GM18951 (cell line): ENCODE measurements at regions not wholly inside any gene's neighbourhood (a gene's known extent, or its start where the extent isn't known, plus 50 kb on each side); places are given as distances from the start of the nearest gene placed in this dataset.

Experiments used
- POLR2A ChIP-seq: IDR thresholded peaks from 4 replicates; pipeline ENCODE4 v1.6.1; 2011; ENCODE audit warnings: mild to moderate bottlenecking; ENCODE audit not compliant: insufficient read length, insufficient read depth; ENCODE audit errors: extremely low read depth
- in situ Hi-C: fragments of 300-500 bp; cut with MboI; formaldehyde crosslinking; loops from one replicate; pipeline ENCODE4 v1.12.0; 2022; ENCODE audit warnings: low sequenced_read_pairs, mixed read lengths, inconsistent platforms; ENCODE audit not compliant: unreplicated experiment

DNA sequence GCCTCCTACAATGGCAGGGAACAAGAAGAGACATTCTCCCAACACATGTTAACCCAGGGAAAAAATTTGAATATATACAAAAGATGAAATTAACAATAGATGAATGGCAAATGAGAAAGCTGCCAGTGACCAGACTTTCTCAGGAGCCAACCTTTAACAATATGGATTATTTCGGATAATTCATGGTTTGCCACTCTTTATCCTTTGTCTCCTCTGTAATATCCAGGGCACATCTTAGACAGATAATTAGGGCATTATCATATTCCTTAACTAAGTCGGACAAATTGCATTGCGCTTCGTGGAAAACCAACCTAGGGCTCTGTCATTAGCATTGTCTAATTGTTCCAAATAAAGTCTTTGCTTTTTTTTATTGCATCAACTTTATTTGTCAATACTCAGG lies 97.3 kb downstream of the CDCA7 start:
- TF ChIP-seq POLR2A = no peak
- in situ Hi-C loops = no loop called here

DNA sequence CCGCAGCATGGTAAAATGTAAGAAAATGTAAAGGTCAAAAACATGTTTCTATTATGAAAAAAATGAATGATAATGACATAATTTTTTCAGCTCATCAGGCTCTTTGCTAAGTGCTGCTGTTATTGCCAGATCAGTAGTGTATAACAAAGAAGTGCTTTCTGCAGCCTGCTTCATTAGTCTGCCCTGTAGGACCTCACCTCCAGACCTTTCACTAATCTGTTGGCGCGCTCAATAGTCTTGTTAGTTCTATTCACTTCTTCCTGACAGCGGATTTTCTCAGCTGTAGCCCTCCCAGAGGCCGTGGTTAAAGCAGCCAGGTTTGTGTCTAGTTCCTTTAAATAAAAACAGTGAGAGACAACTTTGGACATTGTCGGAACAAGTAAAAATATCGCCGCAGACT lies 97.7 kb downstream of the CDCA7 start:
- no peak for TF ChIP-seq POLR2A
- in situ Hi-C loops = no loop called here

DNA sequence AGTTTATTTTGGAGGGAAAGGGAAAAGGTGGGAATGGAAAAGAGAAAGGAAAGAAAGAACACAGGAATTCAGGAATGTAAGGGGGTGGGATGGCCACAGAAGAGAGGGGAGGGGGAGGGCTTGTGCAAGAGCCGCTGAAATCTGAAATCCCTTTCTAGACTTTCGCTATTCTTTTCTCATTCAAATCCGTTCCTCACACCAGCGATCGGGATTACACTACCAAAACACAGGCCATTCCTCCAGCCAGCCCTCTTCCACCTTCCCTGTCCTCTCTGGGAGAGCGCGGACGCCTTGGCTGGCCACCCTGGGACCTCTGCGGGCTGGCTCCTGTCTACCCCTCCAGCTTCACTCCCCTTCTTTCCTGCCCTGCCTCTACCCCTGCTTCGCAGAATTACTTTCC lies 102.3 kb downstream of the CDCA7 start:
- in situ Hi-C loops = no loop called here
- no peak for TF ChIP-seq POLR2A

DNA sequence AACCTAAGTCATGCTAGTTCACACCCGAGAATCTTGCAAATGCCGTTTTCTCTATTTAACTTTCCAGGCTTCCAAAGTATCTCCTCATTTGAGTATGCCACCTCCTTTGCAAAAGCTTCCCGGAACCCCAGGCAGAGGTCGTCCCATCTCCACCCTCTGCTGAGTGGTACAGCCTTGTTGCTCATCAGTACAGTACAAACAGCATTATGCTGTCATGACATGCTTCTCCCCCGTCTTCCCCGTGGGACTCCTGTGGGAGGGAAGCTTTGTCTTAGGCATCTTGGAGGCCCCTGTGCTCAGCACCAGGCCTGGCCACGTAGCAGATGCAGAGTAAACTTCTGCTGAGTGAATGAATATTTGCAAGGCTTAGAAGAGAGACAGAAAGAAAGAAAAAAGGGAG lies 102.7 kb downstream of the CDCA7 start:
- no peak for TF ChIP-seq POLR2A
- in situ Hi-C loops = no loop called here

DNA sequence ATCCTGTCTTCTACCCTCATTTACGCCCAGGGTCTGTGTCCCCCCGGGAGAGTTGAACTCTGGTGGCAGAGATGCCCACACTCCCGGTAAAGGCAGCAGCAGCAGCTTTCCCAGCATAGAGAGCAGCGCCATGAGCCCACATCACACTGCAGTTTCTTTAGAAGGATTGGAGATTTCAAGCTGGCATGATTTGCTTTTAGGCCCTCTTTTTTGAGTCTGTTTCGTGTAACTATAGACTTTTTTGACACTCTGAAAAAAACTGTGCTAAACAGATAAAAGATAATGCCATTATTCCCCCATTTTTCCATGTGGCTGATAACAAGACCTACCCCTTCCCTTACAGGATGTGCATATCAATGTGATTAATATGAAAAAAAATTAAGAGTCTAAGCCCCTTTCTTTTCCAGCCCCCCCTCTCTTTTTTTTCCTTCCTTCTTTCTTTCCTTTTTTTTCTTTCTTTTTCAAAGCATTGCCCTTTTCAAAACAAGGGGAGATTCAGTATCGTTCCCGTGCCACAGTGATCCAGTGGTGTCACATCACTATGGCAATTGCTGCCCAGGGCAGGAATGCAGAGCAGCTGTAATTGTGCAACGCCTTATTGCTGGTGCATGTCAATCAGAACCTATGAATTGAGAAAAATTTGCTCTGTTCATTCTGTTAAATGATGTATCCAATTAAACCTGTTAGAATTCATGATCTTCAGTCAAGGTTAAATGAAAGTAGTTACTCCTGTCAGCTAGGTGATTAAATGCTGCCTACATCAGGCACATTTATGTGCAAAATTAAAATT lies 104.5 kb downstream of the CDCA7 start:
- TF ChIP-seq POLR2A = no peak
- in situ Hi-C loops = no loop called here

DNA sequence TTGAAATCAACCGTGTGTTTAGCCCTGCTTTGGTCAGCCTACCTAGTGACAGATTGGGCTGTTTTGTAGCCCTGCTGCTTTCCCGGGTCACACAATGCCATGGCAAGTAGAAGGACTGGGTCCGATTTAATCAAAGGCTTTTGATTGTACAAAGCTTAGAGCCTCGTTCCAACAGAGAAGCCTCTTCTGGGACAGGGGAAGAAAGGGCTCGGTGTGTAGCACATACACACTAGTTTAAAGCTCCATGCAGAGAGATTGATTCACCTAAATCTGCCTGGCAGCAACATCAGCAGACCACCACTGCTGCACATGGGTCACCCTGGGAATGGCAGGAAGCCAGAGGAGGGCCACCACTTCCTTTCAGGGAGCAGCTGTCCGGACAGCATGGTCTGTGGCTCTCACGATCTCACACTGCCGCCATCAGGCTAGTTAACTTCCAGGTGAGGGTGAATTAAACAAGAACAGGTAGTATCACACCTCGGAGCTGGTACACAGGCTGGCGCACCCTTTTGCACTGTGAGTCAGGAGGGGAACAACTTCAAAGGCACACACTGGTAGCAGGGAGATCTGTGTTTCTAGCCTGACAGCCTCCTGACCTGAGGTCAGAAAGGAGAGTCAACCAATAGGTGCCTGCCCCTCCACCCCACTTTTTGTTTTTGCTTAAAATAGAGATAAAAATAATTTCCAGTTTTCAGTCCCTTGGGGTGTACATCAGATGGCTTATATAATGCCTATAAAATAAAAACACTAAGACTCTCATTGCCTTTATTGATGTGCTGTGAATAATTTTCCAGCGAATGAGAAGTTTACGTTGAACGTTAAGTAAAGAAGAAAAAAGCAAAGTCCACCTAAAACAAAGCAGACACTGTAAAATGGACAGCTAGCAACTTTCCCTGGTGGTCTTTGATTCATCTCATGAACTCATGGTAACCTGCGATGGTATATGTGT lies 108.5 kb downstream of the CDCA7 start:
- in situ Hi-C loops = no loop called here
- no peak for TF ChIP-seq POLR2A

DNA sequence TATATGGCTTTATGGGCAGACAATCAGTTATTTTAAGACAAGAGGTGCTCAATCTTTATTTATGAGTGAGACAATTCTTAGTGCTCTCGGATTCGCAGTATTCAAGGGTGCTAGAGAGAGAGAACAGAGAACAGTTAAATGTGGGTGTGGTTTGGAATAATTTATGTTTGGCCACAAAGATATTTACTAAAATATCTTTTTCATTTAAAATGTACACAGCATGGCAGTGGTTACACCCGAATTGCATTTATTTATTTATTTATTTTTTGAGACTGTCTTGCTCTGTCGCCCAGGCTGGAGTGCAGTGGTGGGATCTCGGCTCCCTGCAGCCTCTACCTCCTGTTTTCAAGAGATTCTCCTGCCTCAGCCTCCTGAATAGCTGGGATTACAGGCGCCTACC lies 109.2 kb downstream of the CDCA7 start:
- no peak for TF ChIP-seq POLR2A
- in situ Hi-C loops = no loop called here

DNA sequence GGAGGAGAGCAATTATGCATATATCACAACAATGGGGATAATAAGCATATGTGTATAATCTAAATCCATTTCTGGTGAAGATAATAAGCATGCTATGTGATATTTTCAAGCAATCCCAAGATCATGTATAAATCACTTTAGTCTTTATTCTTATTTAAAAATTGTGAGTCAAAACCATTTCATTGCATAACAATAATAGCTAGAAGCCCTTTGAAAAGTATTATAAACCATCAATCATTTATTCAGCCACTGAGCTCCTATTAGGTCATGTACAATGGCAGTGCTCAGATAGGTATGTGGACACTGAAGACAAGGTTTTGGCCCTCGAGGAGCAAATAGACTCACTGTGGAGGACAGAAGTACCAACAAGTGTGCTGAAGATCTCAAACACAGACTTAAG lies 113.1 kb downstream of the CDCA7 start:
- in situ Hi-C loops = no loop called here
- TF ChIP-seq POLR2A = no peak

DNA sequence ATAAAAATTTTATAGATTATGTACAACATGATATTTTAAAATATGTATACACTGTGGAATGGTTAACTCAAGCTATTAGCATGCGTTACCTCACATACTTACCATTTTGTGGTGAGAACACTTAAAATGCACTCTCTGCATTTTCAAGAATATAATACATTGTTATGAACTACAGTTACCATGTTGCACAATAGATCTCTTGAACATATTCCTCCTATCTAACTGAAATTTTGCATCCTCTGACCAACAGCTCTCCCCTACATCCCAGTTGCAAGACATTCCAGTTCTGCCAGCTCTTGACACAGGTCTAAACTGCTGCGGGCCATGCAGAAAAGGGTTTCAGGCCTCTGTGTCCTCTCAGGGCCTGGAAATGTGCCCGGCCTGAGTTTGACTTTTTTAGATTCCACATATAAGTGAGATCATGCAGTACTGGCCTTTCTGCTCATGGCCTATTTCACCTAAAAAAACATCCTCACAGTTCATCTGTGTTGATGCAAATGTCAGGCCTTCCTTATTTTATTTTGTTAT lies 113.7 kb downstream of the CDCA7 start:
- no peak for TF ChIP-seq POLR2A
- in situ Hi-C loops = no loop called here

DNA sequence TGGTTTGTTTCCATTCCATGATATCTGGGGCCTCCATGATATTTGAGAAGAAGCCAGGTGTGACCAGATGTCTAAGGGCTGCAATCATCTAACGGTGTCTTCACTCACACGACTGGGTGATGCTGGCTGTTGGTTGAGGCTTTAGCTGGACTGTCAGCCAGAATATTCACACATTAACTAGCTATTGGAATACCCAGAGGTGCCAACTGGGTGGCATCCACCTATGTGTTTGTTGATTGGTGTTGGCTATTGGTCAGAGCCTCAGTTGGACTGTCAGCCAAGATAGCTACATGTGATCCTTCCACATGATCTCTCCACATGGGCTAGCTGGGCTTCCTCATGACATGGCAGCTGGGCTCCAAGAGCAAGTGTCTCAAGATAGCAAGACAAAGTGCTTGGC lies 117.4 kb downstream of the CDCA7 start:
- in situ Hi-C loops = no loop called here
- no peak for TF ChIP-seq POLR2A

DNA sequence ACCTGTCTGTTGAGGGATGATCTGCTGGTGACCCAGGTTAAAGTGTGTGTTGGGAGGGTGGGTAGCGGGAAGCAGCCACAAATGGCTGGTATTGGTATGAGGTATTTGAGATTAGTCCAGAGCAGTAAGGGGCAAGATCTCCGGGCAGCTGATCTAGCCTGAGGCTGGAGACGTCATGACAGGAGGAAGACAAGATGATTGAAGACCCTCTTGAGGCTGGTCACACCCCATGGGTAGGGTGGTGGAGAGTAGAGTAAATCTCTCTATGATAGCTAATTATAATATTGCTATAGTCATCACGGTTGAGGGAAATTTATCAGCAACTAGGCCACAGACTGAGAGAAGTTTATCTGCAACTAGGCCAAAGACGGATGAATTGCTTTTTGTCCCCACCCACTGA lies 128.5 kb downstream of the CDCA7 start:
- in situ Hi-C loops = no loop called here
- no peak for TF ChIP-seq POLR2A

DNA sequence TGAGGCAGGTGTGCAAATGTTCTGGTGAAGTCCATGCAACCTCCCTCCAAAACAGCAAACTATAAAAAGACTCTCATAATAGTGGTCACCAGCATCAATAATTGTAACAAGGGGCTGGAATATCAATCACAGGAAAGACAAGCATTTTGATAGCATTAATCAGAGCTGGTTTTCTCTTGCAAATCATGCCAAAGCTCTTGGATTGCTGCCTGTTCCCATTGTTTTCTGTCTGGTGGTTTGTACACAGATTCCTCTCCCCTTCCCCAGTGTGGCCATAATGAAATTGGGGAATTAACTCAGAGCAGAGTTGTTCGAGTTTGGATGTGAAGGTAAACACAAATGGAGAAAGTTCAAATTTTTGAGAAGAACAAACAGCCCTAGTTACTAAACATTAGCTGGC lies 134.2 kb downstream of the CDCA7 start:
- no peak for TF ChIP-seq POLR2A
- in situ Hi-C loops = no loop called here

DNA sequence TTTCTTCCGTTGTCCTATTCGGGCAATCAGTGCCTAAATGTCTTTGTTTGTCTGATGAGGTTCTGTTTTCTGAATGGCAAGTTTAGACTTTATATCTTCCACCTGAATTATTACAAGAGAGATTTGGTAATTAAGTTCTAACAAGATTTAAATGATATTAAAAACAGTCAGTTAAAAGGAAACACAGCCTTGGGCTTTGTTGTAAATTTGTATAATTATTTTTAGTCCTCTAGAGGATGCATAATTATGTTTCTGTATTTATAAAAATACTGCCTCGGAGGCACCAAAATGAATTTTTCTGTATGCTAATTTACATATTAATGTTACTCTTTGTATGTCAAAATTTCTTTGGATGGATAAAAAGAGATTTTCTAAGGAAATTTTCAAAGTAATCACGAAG lies 136.7 kb downstream of the CDCA7 start:
- in situ Hi-C loops = no loop called here
- no peak for TF ChIP-seq POLR2A
